CD4-positive, CD25-positive, alpha-beta regulatory T cell (primary cell): ENCODE measurements at regions not wholly inside any gene's neighbourhood (a gene's known extent, or its start where the extent isn't known, plus 50 kb on each side); places are given as distances from the start of the nearest gene placed in this dataset.

Source experiments
- ATAC-seq, 2 donors: fragments of 150-1000 bp; cut with Tn5 transposase; one replicate each; pipeline ENCODE4 v1.10.0; 2021; ENCODE audit warnings: low read depth in 2 of 2, moderate number of reproducible peaks in 2 of 2, moderate library complexity in 1 of 2
- DNase-seq, 3 donors: peaks; one replicate each; pipeline versions ENCODE4 v3.0.0 to v3.0.0-alpha.2; 2012 to 2022; ENCODE audit warnings: mixed read lengths in 1 of 3
- H3K27ac ChIP-seq: one replicate; pipeline ENCODE4 v1.7.0; 2013; ENCODE audit warnings: mild to moderate bottlenecking, low read length; ENCODE audit not compliant: insufficient read depth, poor library complexity, severe bottlenecking
- H3K27me3 ChIP-seq: one replicate; pipeline ENCODE4 v1.7.0; 2013; ENCODE audit warnings: low read length; ENCODE audit not compliant: control insufficient read depth, insufficient read depth
- H3K36me3 ChIP-seq: one replicate; pipeline ENCODE4 v1.7.0; 2013; ENCODE audit warnings: mild to moderate bottlenecking, low read length, moderate library complexity; ENCODE audit not compliant: control insufficient read depth, insufficient read depth
- H3K4me1 ChIP-seq: 2 replicates; pipeline ENCODE4 v1.7.0; 2013; ENCODE audit warnings: mild to moderate bottlenecking, low read length; ENCODE audit not compliant: insufficient read depth, control insufficient read depth, poor library complexity, severe bottlenecking
- H3K4me3 ChIP-seq: one replicate; pipeline ENCODE4 v1.7.0; 2013; ENCODE audit warnings: low read depth, mild to moderate bottlenecking, low read length, moderate library complexity
- H3K9me3 ChIP-seq, 2 experiments: 1 replicate in 1 of 2; 2 replicates in 1 of 2; pipeline ENCODE4 v1.7.0; 2013; ENCODE audit warnings: low read length in 2 of 2, mild to moderate bottlenecking in 1 of 2, moderate library complexity in 1 of 2; ENCODE audit not compliant: control insufficient read depth in 2 of 2
- H3K27ac Mint-ChIP-seq, 3 donors: one replicate each; pipeline ENCODE4 v1.8.0; 2020 to 2022; ENCODE audit warnings: mild to moderate bottlenecking in 3 of 3, mixed read lengths in 3 of 3, moderate library complexity in 2 of 3
- H3K27me3 Mint-ChIP-seq: one replicate; pipeline ENCODE4 v1.8.0; 2022; ENCODE audit warnings: mild to moderate bottlenecking, mixed read lengths
- H3K36me3 Mint-ChIP-seq: one replicate; pipeline ENCODE4 v1.8.0; 2020; ENCODE audit warnings: mixed read lengths
- H3K4me1 Mint-ChIP-seq, 4 donors: one replicate each; pipeline ENCODE4 v1.8.0; 2020 to 2022; ENCODE audit warnings: mixed read lengths in 4 of 4, mild to moderate bottlenecking in 1 of 4
- H3K4me3 Mint-ChIP-seq, 4 donors: one replicate each; pipeline ENCODE4 v1.8.0; 2020 to 2022; ENCODE audit warnings: mild to moderate bottlenecking in 4 of 4, mixed read lengths in 4 of 4, moderate library complexity in 3 of 4
- H3K9me3 Mint-ChIP-seq, 7 donors: one replicate each; pipeline ENCODE4 v1.8.0; 2020 to 2022; ENCODE audit warnings: mixed read lengths in 7 of 7, mild to moderate bottlenecking in 3 of 7, moderate library complexity in 2 of 7

- H3K27ac Mint-ChIP-seq, result no peak overlapping the region
- no peaks in the 10 kb centered on the region for H3K36me3 ChIP-seq
- H3K27me3 ChIP-seq, result peaks cover 10% of the 10 kb centered on the region
- H3K27me3 Mint-ChIP-seq, result peaks cover 56% of the 10 kb centered on the region
- DNase-seq, result no peak
- H3K4me1 Mint-ChIP-seq, result no peaks in the 10 kb centered on the region
- H3K9me3 Mint-ChIP-seq, result peaks cover 0 to 3% (median 0%) of the 10 kb centered on the region in 7 donors
- H3K36me3 Mint-ChIP-seq, result peaks cover 3% of the 10 kb centered on the region
- H3K9me3 ChIP-seq, result no peaks in the 10 kb centered on the region
- no peak overlapping the region for H3K27ac ChIP-seq
- no peak for ATAC-seq
- no peak overlapping the region for H3K4me3 ChIP-seq
- no peaks in the 10 kb centered on the region for H3K4me1 ChIP-seq
- H3K4me3 Mint-ChIP-seq, result no peak overlapping the region
Observed at GRCh38 chr2:204122425-204122824, 185.9 kb downstream of the ICOS start.

DNA sequence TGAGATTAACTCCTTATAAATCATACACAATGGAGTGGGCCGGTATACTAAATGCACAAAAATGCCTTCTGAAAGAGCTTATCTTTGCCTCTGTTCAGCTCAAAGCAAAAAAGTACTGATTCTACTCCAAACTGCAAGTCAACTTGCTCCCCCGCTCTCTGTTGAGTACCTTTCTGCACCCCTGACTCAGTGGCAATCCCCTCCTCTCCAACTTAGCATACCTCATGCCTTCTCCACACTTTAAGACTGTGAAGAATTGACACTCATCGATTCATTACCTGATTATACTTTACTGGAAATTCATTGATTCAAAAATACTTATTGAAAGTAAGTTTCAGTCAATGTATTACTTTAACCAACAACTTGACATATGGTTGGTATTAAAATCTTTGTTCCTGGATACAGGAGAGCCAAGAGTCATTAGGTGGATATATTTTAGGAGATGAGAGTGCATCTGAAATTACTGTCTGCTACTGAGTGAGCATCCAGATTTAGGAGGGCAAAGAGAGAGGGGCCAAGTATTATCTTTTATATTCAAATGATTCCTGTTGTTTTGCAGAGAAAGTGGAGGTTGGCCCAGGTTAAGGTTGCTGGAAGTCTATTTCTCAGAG lies 187.7 kb downstream of the ICOS start:
- H3K36me3 Mint-ChIP-seq, result peaks cover 3% of the 10 kb centered on the region
- peaks cover 67% of the 10 kb centered on the region for H3K27me3 Mint-ChIP-seq
- ATAC-seq, result no peak
- Histone ChIP-seq H3K27me3 (peaks cover 13% of the 10 kb centered on the region), H3K36me3 (no peaks in the 10 kb centered on the region), H3K4me1 (no peaks in the 10 kb centered on the region), H3K4me3 (no peak overlapping the region), H3K9me3 (no peaks in the 10 kb centered on the region), H3K27ac (no peak overlapping the region)
- H3K4me1 Mint-ChIP-seq, result no peaks in the 10 kb centered on the region
- no peak for DNase-seq
- no peak overlapping the region for H3K27ac Mint-ChIP-seq
- H3K4me3 Mint-ChIP-seq, result no peak overlapping the region
- H3K9me3 Mint-ChIP-seq, result peaks cover 0 to 3% (median 0%) of the 10 kb centered on the region in 7 donors

DNA sequence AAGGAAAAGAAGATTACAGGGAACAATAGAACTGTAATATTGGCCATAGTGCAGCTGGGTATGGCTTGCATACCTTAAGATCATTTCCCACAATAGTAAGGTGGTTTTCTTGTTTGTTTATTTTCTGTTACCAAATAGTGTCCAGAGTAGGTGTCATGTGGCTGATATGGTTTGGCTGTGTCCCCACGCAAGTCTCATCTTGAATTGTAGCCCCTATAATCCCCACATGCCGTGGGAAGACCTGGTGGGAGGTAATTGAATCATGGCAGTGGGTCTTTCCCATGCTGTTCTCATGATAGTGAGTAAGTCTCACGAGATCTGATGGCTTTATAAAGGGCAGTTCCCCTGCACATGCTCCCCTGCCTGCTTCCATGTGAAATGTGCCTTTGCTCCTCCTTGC lies 190.1 kb downstream of the ICOS start:
- no peaks in the 10 kb centered on the region for H3K4me1 ChIP-seq
- no peak overlapping the region for H3K4me3 ChIP-seq
- H3K36me3 ChIP-seq, result no peaks in the 10 kb centered on the region
- Mint-ChIP-seq H3K27ac (no peak overlapping the region), H3K36me3 (peaks cover 3% of the 10 kb centered on the region), H3K4me1 (no peaks in the 10 kb centered on the region), H3K4me3 (no peak overlapping the region), H3K9me3 (peaks cover 0 to 1% (median 0%) of the 10 kb centered on the region in 7 donors), H3K27me3 (peaks cover 62% of the 10 kb centered on the region)
- ATAC-seq, result no peak
- DNase-seq, result no peak
- H3K27ac ChIP-seq, result no peak overlapping the region
- peaks cover 8% of the 10 kb centered on the region for H3K27me3 ChIP-seq
- no peaks in the 10 kb centered on the region for H3K9me3 ChIP-seq

DNA sequence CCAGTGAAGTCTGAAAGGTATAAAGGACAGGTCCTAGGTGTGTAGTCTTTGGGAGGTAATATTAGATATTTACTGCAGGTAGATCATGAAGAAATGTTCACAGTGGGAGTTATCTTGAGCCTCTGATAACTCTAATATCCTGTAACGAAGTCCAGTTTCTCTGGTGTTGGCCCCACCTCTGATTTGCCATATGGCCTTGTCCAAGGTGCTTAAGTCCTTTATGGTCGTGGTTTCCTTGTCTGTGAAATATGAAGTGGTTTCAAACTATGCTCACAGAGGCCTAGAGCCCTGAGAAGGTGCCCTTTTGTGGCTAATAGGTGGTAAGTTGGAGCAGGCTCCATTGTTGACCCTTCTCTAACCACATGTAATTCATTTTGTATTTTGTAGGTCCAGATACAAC lies 190.7 kb downstream of the ICOS start:
- no peaks in the 10 kb centered on the region for H3K9me3 ChIP-seq
- H3K27me3 ChIP-seq, result peaks cover 8% of the 10 kb centered on the region
- Mint-ChIP-seq H3K9me3 (peaks cover 0 to 1% (median 0%) of the 10 kb centered on the region in 7 donors), H3K27ac (no peak overlapping the region), H3K4me3 (no peak overlapping the region), H3K27me3 (peaks cover 59% of the 10 kb centered on the region), H3K36me3 (peaks cover 3% of the 10 kb centered on the region), H3K4me1 (no peaks in the 10 kb centered on the region)
- ATAC-seq (no peak), DNase-seq (no peak)
- H3K36me3 ChIP-seq, result no peaks in the 10 kb centered on the region
- H3K27ac ChIP-seq, result no peak overlapping the region
- no peaks in the 10 kb centered on the region for H3K4me1 ChIP-seq
- H3K4me3 ChIP-seq, result no peak overlapping the region

GRCh38 chr2:204129591-204130294 lies 193.2 kb downstream of the ICOS start:
- H3K36me3 Mint-ChIP-seq, result no peaks in the 10 kb centered on the region
- H3K4me3 Mint-ChIP-seq, result no peak overlapping the region

DNA sequence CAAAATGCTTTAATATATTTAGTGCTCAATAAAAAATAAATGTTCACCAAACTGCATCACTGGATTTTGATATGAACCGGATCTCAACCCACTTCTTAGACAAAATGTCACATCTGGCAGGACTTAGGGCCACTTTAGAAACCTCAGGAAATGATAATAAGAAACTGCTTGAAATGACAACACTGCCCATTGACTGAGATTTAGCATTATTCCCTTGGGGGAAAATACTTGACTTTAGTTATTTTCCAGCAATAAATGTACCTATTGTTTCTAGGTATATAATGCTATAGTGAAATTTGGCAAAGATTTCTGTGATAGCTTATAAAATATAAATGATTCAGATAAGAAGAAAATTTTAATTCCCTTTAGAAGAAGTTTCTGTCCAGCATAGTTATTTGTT lies 195.1 kb downstream of the ICOS start:
- peaks cover 67% of the 10 kb centered on the region for H3K27me3 Mint-ChIP-seq
- H3K36me3 Mint-ChIP-seq, result no peaks in the 10 kb centered on the region
- H3K36me3 ChIP-seq, result no peaks in the 10 kb centered on the region
- no peaks in the 10 kb centered on the region for H3K9me3 ChIP-seq
- H3K4me3 ChIP-seq, result no peak overlapping the region
- no peaks in the 10 kb centered on the region for H3K4me1 Mint-ChIP-seq
- H3K9me3 Mint-ChIP-seq, result peaks cover 0 to 2% (median 0%) of the 10 kb centered on the region in 7 donors
- no peaks in the 10 kb centered on the region for H3K4me1 ChIP-seq
- no peak for DNase-seq
- no peak overlapping the region for H3K27ac ChIP-seq
- no peak for ATAC-seq
- peaks cover 3% of the 10 kb centered on the region for H3K27me3 ChIP-seq
- no peak overlapping the region for H3K4me3 Mint-ChIP-seq
- H3K27ac Mint-ChIP-seq, result no peak overlapping the region

More at GRCh38 chr2:204129591-204130294, 193.2 kb downstream of the ICOS start:
- Mint-ChIP-seq H3K4me1 (no peaks in the 10 kb centered on the region), H3K27ac (no peak overlapping the region), H3K27me3 (peaks cover 68% of the 10 kb centered on the region), H3K9me3 (peaks cover 0 to 3% (median 0%) of the 10 kb centered on the region in 7 donors)
- DNase-seq (no peak), ATAC-seq (no peak)
- Histone ChIP-seq H3K27me3 (peaks cover 5% of the 10 kb centered on the region), H3K4me3 (no peak overlapping the region), H3K4me1 (no peaks in the 10 kb centered on the region), H3K9me3 (no peaks in the 10 kb centered on the region), H3K27ac (no peak overlapping the region), H3K36me3 (no peaks in the 10 kb centered on the region)

DNA sequence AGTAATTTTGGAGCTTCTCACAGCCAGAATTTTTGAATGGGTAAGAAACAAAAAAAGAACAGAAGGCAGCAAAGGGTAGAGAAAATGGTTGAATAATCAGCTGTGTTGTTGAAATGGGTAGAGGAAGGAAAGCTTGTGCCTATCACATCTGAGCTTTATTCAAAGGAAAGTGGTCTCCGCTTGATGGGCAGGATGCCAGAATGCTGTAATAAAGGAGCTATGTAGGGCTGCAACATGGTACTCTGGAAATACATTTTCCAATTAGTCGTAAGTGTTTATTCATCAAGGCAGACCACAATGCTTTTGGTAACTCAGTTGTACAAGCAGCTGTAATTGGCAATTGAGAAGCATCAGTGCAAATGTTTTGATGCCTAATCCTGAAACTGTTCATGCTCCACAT lies 196.9 kb downstream of the ICOS start:
- Histone ChIP-seq H3K4me3 (no peak overlapping the region), H3K9me3 (no peaks in the 10 kb centered on the region), H3K4me1 (no peaks in the 10 kb centered on the region), H3K27ac (no peak overlapping the region), H3K36me3 (no peaks in the 10 kb centered on the region), H3K27me3 (peaks cover 4% of the 10 kb centered on the region)
- Mint-ChIP-seq H3K9me3 (peaks cover 0 to 2% (median 0%) of the 10 kb centered on the region in 7 donors), H3K27ac (no peak overlapping the region), H3K27me3 (peaks cover 70% of the 10 kb centered on the region), H3K4me1 (no peaks in the 10 kb centered on the region), H3K36me3 (no peaks in the 10 kb centered on the region), H3K4me3 (no peak overlapping the region)
- ATAC-seq, result no peak
- DNase-seq, result no peak

DNA sequence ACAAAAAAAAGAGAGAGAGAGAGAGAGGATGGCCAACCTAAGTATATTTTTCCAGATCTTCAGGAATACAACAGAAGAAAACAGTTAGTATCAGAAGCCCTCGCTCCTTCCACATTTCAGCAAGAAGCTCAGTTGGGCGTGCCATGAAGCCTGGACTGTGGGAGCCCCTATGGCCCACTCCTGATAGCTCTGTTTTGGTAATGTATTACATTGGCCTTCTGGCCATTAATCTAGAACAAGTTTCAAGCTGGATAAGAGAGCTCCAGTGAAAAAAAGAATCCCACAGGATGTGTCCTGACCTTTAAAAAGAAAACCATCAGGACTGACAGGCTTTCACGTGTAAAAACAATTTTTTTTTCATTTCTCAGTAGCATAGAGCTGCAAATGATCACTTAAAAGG lies 197.9 kb downstream of the ICOS start:
- DNase-seq (no peak), ATAC-seq (no peak)
- no peaks in the 10 kb centered on the region for H3K36me3 Mint-ChIP-seq
- no peak overlapping the region for H3K4me3 ChIP-seq
- peaks cover 4% of the 10 kb centered on the region for H3K27me3 ChIP-seq
- peaks cover 0 to 2% (median 0%) of the 10 kb centered on the region in 7 donors for H3K9me3 Mint-ChIP-seq
- H3K9me3 ChIP-seq, result no peaks in the 10 kb centered on the region
- no peak overlapping the region for H3K27ac ChIP-seq
- H3K4me1 ChIP-seq, result no peaks in the 10 kb centered on the region
- no peak overlapping the region for H3K4me3 Mint-ChIP-seq
- H3K4me1 Mint-ChIP-seq, result no peaks in the 10 kb centered on the region
- H3K27ac Mint-ChIP-seq, result no peak overlapping the region
- no peaks in the 10 kb centered on the region for H3K36me3 ChIP-seq
- peaks cover 68% of the 10 kb centered on the region for H3K27me3 Mint-ChIP-seq
